ENCODE measurements at regions not wholly inside any gene's neighbourhood (a gene's known extent, or its start where the extent isn't known, plus 50 kb on each side); places are given as distances from the start of the nearest gene placed in this dataset.

DNA sequence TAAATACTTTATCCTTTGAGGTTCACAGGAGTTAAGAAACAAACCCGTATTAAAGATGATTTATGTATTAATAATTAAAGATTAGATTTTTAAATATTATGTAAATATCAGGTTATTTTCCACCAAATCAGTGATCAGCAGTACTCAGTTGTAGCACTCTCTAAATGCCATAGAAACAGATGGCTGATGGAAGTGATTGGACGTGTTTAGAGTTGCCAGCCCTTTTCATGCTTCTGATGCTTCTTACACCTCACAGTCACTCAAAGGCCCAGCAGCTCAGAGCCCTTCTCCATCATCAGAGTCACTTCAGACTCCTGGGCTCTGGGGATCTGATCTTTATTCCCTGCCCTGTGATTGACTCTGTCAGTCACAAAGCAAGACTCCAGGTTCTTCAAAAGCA is 170.1 kb upstream of the PGRMC2 start:
- no peak overlapping the region for H3K27ac ChIP-seq
- TF ChIP-seq, protein P1, sequence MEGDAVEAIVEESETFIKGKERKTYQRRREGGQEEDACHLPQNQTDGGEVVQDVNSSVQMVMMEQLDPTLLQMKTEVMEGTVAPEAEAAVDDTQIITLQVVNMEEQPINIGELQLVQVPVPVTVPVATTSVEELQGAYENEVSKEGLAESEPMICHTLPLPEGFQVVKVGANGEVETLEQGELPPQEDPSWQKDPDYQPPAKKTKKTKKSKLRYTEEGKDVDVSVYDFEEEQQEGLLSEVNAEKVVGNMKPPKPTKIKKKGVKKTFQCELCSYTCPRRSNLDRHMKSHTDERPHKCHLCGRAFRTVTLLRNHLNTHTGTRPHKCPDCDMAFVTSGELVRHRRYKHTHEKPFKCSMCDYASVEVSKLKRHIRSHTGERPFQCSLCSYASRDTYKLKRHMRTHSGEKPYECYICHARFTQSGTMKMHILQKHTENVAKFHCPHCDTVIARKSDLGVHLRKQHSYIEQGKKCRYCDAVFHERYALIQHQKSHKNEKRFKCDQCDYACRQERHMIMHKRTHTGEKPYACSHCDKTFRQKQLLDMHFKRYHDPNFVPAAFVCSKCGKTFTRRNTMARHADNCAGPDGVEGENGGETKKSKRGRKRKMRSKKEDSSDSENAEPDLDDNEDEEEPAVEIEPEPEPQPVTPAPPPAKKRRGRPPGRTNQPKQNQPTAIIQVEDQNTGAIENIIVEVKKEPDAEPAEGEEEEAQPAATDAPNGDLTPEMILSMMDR (conservative IDR thresholded peaks at IDR 0.05): no peak

DNA sequence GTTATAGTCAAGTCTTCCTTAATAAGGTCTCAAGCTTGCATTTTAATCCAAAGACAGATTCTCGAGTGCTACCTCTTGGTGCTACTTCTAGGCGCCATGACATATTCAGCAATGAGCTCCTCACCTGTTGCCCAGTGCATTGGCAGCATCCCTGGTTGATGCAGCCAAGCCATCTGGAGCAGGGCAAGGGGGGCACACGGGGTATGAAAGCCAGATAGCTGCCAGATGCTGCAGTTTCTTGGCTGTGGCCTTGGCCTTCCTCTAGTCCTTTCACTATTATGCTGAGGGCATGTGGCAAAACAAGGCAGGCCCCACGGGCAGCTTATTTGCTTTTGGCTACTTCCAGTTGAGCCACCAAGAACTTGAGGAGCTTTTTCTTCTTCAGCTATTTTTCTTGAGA is 168.6 kb upstream of the PGRMC2 start:
- no peak overlapping the region for H3K27ac ChIP-seq
- TF ChIP-seq, protein P1 (conservative IDR thresholded peaks at IDR 0.05): no peak

DNA sequence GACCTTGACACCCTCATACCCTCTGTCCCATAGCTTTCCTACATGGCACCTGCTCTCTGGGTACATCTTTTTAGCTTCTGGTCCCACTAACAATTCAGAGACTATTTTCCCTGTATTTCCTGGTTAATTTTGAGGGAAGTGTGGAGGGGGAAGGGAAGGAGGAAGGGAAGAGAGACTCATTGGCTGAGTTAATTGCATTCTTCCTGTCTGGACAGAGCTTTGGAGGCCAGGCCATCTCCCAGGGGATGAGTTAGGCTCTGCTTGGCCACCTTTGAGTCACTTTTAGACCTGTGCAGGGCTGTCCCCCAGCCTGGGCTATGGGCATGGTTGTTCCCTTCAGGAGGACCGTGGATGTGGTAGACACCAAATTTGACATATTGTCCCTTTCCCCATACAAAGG is 167.9 kb upstream of the PGRMC2 start:
- H3K27ac ChIP-seq: no peak overlapping the region
- TF ChIP-seq, protein P1 (conservative IDR thresholded peaks at IDR 0.05): no peak

DNA sequence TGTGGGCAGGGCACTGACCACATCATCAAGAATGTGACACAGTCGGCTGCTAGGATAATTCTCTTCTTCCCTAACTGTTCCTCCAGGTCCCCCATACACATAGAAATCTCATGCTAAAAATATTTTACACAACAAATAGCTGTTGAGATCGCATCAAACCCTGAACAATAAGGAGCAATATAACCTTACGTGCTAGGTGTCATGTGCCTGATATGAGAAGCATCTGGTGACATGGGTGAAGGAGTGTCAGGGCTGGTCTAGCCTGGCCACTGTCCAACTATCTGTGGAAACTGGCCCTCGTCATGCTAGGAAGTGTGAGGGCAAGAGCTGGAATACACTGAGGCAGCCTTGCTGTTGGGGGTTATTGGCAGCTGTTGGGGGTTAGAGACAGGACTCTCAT is 167.3 kb upstream of the PGRMC2 start:
- no peak overlapping the region for H3K27ac ChIP-seq
- TF ChIP-seq, protein P1 (conservative IDR thresholded peaks at IDR 0.05): no peak

DNA sequence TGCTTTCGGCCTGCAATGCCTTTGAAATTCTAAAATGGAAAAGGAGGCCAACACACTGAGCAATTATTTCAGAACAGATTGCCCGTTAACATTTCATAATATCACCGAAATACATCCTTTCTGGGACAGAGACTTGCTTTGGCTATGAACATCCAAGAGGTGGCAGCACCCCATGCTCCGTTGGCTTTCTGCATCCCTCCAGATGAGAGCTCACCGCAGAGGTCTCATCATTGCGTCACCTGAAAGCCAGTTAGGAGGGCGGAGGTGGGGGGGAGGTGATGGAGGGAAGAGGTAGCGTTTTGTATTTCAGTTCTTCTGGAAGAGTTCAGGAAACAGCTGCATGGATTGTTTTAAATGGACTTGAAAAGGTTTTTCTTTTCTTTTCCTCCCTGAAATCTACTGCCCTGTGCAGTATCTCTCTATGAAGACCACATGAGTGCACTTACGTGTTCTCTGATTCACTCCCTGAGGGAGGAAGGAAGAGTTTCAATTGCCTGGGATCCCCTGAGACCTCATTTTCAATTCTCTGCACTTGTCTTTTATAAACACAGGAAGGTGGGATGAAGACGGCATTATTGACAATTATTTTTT is 166.8 kb upstream of the PGRMC2 start:
- H3K27ac ChIP-seq: no peak overlapping the region
- TF ChIP-seq, protein P1 (conservative IDR thresholded peaks at IDR 0.05): peak; percentile 89

DNA sequence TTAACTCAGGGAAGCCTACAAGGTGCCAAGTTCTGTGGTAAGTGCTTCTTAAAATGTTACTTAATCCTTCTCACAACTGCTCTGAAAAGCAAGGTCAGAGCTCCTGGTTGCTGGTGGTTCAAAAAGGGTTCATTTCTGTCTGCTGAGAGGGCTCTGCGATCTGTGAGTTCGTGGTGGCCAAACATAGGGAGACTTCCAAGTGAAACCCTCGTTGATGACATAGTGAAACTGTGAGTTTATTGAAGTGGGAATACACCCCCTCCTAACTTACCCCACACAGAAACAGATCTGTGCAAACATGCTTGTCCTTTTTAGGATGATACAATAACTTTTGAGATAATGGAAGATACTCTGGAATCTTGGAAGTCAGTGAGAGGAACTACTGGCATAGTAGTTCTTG is 164.8 kb upstream of the PGRMC2 start:
- TF ChIP-seq, protein P1 (conservative IDR thresholded peaks at IDR 0.05): no peak
- no peak overlapping the region for H3K27ac ChIP-seq

DNA sequence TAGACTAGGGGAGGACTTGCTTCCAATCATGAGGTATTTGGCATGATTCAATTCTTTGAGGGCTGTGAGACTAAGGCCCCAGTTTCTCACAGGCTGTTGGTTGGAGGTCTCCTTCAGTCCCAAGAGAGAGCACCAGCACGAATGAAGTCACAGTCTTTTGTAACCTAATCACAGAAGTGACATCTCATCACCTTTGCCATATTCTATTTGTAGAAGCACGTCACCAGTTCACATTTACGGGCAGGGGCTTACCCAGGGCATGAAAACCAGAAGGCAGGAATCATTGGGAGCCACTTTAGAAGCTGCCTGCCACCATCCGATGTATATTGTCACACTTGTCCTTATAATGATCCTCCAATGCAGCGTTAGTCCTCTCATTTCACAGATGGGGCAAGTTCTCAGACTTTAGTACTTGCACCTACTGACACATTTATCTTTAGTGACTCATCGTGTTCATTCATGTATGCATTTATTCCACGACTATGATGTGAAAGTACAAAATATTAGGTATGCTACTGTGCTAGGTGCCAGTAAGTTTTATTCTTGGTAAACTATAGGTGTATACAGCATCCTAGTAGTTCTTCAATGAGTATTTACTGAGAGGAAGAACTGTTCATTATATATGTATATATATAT is 163.8 kb upstream of the PGRMC2 start:
- H3K27ac ChIP-seq: no peak overlapping the region
- TF ChIP-seq, protein P1 (conservative IDR thresholded peaks at IDR 0.05): no peak

Measured in VCaP (cell line).